Progenitor cell of endocrine pancreas (in vitro differentiated cells): ENCODE measurements at regions not wholly inside any gene's neighbourhood (a gene's known extent, or its start where the extent isn't known, plus 50 kb on each side); places are given as distances from the start of the nearest gene placed in this dataset.
A peak's percentile ranks its signal among the peaks of the same experiment; 100 is the strongest.

Experiments used
- DNase-seq: peaks from one replicate; pipeline ENCODE4 v3.0.0; 2021; ENCODE audit warnings: low spot score; ENCODE audit not compliant: unreplicated experiment
- H3K27ac Mint-ChIP-seq: 2 replicates; pipeline ENCODE4 v1.8.0; 2021; ENCODE audit warnings: mild to moderate bottlenecking, moderate library complexity, mixed read lengths
- H3K27me3 Mint-ChIP-seq: 2 replicates; pipeline ENCODE4 v1.8.0; 2021; ENCODE audit warnings: mixed read lengths
- H3K36me3 Mint-ChIP-seq: 2 replicates; pipeline ENCODE4 v1.8.0; 2022; ENCODE audit warnings: mixed read lengths; ENCODE audit not compliant: insufficient read depth
- H3K4me1 Mint-ChIP-seq: 2 replicates; pipeline ENCODE4 v1.8.0; 2021; ENCODE audit warnings: low read depth, mixed read lengths
- H3K4me3 Mint-ChIP-seq: 2 replicates; pipeline ENCODE4 v1.8.0; 2021; ENCODE audit warnings: low read depth, mild to moderate bottlenecking, moderate library complexity, mixed read lengths
- H3K9me3 Mint-ChIP-seq: 2 replicates; pipeline ENCODE4 v1.8.0; 2021; ENCODE audit warnings: low read depth, mixed read lengths
- CTCF ChIP-seq: fragments of 200-600 bp; sonication (generic); IDR thresholded peaks from one replicate; pipeline ENCODE4 v1.5.0; 2021; ENCODE audit warnings: antibody characterized with exemption, mild to moderate bottlenecking; ENCODE audit not compliant: unreplicated experiment

GRCh38 chr4:59374416-59374815, 1825.7 kb upstream of the ADGRL3 start:
- Mint-ChIP-seq H3K4me3 (no peak overlapping the region), H3K27me3 (no peaks in the 10 kb centered on the region), H3K36me3 (no peaks in the 10 kb centered on the region), H3K4me1 (no peaks in the 10 kb centered on the region), H3K27ac (no peak overlapping the region), H3K9me3 (peaks cover 3% of the 10 kb centered on the region)
- peak; percentile 19 for TF ChIP-seq CTCF
- DNase-seq, result no peak

GRCh38 chr4:59380841-59381366, 1819.2 kb upstream of the ADGRL3 start:
- TF ChIP-seq CTCF, result no peak
- Mint-ChIP-seq H3K27ac (no peak overlapping the region), H3K4me1 (no peaks in the 10 kb centered on the region), H3K27me3 (no peaks in the 10 kb centered on the region), H3K9me3 (peaks cover 3% of the 10 kb centered on the region), H3K4me3 (no peak overlapping the region), H3K36me3 (no peaks in the 10 kb centered on the region)
- no peak for DNase-seq

GRCh38 chr4:59381591-59381990, 1818.5 kb upstream of the ADGRL3 start:
- Mint-ChIP-seq H3K4me1 (no peaks in the 10 kb centered on the region), H3K4me3 (no peak overlapping the region), H3K27ac (no peak overlapping the region), H3K9me3 (peaks cover 3% of the 10 kb centered on the region), H3K27me3 (no peaks in the 10 kb centered on the region), H3K36me3 (no peaks in the 10 kb centered on the region)
- DNase-seq, result no peak
- no peak for TF ChIP-seq CTCF

GRCh38 chr4:59387759-59388758, 1812.1 kb upstream of the ADGRL3 start:
- Mint-ChIP-seq H3K36me3 (peaks cover 1% of the 10 kb centered on the region), H3K4me3 (no peak overlapping the region), H3K27me3 (no peaks in the 10 kb centered on the region), H3K9me3 (peaks cover 4% of the 10 kb centered on the region), H3K4me1 (no peaks in the 10 kb centered on the region), H3K27ac (no peak overlapping the region)
- no peak for DNase-seq
- TF ChIP-seq CTCF, result no peak

- Mint-ChIP-seq H3K4me1 (no peaks in the 10 kb centered on the region), H3K27ac (no peak overlapping the region), H3K4me3 (no peak overlapping the region), H3K36me3 (peaks cover 2% of the 10 kb centered on the region), H3K9me3 (peaks cover 10% of the 10 kb centered on the region), H3K27me3 (no peaks in the 10 kb centered on the region)
- DNase-seq, result no peak
- no peak for TF ChIP-seq CTCF
Measured at GRCh38 chr4:59393780-59394179, 1806.3 kb upstream of the ADGRL3 start.
